Parathyroid adenoma (tissue), 2 donors: ENCODE measurements at regions not wholly inside any gene's neighbourhood (a gene's known extent, or its start where the extent isn't known, plus 50 kb on each side); places are given as distances from the start of the nearest gene placed in this dataset.
A peak's percentile ranks its signal among the peaks of the same experiment; 100 is the strongest.

Experiments used
- H2AFZ ChIP-seq: fragments of 300-600 bp; sonication (generic); one replicate; pipeline ENCODE4 v1.7.0; 2017; ENCODE audit warnings: antibody characterized with exemption, mild to moderate bottlenecking
- H3K27ac ChIP-seq: fragments of 300-600 bp; sonication (generic); one replicate; pipeline ENCODE4 v1.7.0; 2017
- H3K27me3 ChIP-seq: fragments of 300-600 bp; sonication (generic); one replicate; pipeline ENCODE4 v1.7.0; 2017; ENCODE audit warnings: low read length; ENCODE audit not compliant: control insufficient read depth, insufficient read depth
- H3K36me3 ChIP-seq: fragments of 300-600 bp; sonication (generic); one replicate; pipeline ENCODE4 v1.7.0; 2017; ENCODE audit warnings: low read length; ENCODE audit not compliant: control insufficient read depth, insufficient read depth
- H3K4me1 ChIP-seq: fragments of 300-600 bp; sonication (generic); one replicate; pipeline ENCODE4 v1.7.0; 2017; ENCODE audit warnings: control low read depth
- H3K4me2 ChIP-seq: fragments of 300-600 bp; sonication (generic); one replicate; pipeline ENCODE4 v1.7.0; 2017; ENCODE audit warnings: low read length
- H3K4me3 ChIP-seq: fragments of 300-600 bp; sonication (generic); one replicate; pipeline ENCODE4 v1.7.0; 2017; ENCODE audit warnings: low read depth, low read length
- H3K79me2 ChIP-seq: fragments of 300-600 bp; sonication (generic); one replicate; pipeline ENCODE4 v1.7.0; 2017; ENCODE audit warnings: control low read depth
- H3K9ac ChIP-seq: fragments of 300-600 bp; sonication (generic); one replicate; pipeline ENCODE4 v1.7.0; 2017; ENCODE audit warnings: mild to moderate bottlenecking
- H3K9me3 ChIP-seq: fragments of 300-600 bp; sonication (generic); one replicate; pipeline ENCODE4 v1.7.0; 2017; ENCODE audit warnings: low read length; ENCODE audit not compliant: control insufficient read depth
- CTCF ChIP-seq: fragments of 300-600 bp; sonication (generic); IDR thresholded peaks from one replicate; pipeline ENCODE4 v1.7.0; 2017; ENCODE audit warnings: antibody characterized with exemption, mild to moderate bottlenecking
- donor health status: primary hyperparathyroidism.

GRCh38 chr21:39010629-39011404, 172.4 kb downstream of the PSMG1 start:
- Histone ChIP-seq H3K4me2 (no peak overlapping the region), H3K79me2 (no peaks in the 10 kb centered on the region), H2AFZ (no peak overlapping the region), H3K9me3 (no peaks in the 10 kb centered on the region), H3K27ac (peak overlapping the region; percentile 11), H3K9ac (no peak overlapping the region), H3K4me3 (no peak overlapping the region), H3K27me3 (no peaks in the 10 kb centered on the region), H3K36me3 (no peaks in the 10 kb centered on the region), H3K4me1 (no peaks in the 10 kb centered on the region)
- TF ChIP-seq CTCF = no peak

DNA sequence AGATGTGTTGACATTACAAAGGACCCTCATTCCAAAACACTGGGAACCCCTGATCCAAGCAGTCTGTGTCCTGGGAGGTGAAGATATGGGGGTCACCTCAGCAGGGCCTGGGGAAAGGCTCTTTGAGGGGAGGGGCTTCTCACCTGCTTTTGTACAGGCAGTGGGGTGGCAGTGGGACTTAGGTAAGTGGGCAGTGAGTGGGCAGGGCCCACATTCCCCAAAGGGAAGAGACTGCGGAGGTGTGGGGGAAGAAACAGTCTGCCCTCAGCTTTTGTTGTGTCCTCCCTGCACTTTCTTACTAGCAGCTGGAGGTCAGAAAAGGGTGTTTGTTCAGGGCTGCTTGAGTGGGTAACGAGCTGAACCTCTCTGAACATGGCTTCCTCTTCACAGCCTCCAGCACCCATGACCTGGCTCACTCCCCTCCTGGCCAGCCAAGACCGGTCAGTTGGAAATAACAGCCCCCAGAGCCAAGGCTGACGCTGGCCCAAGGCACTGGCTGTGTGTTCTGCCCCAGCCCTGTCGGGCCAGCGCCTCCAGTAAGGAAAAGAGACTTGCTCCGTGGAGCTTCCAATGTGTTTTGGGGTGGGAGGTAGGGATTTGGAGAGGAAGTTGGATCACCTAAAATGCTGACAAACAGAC, 173.5 kb downstream of the PSMG1 start:
- H2AFZ ChIP-seq = no peak overlapping the region
- H3K27ac ChIP-seq = no peak overlapping the region
- H3K79me2 ChIP-seq = no peaks in the 10 kb centered on the region
- H3K36me3 ChIP-seq = no peaks in the 10 kb centered on the region
- no peak overlapping the region for H3K4me3 ChIP-seq
- TF ChIP-seq CTCF = no peak
- H3K4me1 ChIP-seq = peaks cover 5% of the 10 kb centered on the region
- no peaks in the 10 kb centered on the region for H3K9me3 ChIP-seq
- H3K27me3 ChIP-seq = no peaks in the 10 kb centered on the region
- H3K9ac ChIP-seq = no peak overlapping the region
- H3K4me2 ChIP-seq = no peak overlapping the region

GRCh38 chr21:39007985-39008384, 175.3 kb downstream of the PSMG1 start:
- no peaks in the 10 kb centered on the region for H3K9me3 ChIP-seq
- no peak overlapping the region for H3K9ac ChIP-seq
- no peaks in the 10 kb centered on the region for H3K79me2 ChIP-seq
- H3K4me1 ChIP-seq = peaks cover 9% of the 10 kb centered on the region
- H3K4me2 ChIP-seq = no peak overlapping the region
- H3K4me3 ChIP-seq = no peak overlapping the region
- no peak for TF ChIP-seq CTCF
- H2AFZ ChIP-seq = no peak overlapping the region
- H3K27me3 ChIP-seq = no peaks in the 10 kb centered on the region
- H3K36me3 ChIP-seq = no peaks in the 10 kb centered on the region
- H3K27ac ChIP-seq = peak overlapping the region; percentile 74

GRCh38 chr21:39007532-39007931, 175.7 kb downstream of the PSMG1 start:
- TF ChIP-seq CTCF = no peak
- Histone ChIP-seq H3K4me1 (peaks cover 9% of the 10 kb centered on the region), H3K36me3 (no peaks in the 10 kb centered on the region), H3K79me2 (no peaks in the 10 kb centered on the region), H3K9ac (no peak overlapping the region), H3K9me3 (no peaks in the 10 kb centered on the region), H2AFZ (no peak overlapping the region), H3K4me3 (no peak overlapping the region), H3K27me3 (no peaks in the 10 kb centered on the region), H3K4me2 (no peak overlapping the region), H3K27ac (peak overlapping the region; percentile 74)
